ENCODE measurements at regions not wholly inside any gene's neighbourhood (a gene's known extent, or its start where the extent isn't known, plus 50 kb on each side); places are given as distances from the start of the nearest gene placed in this dataset.

GRCh38 chr12:111295176-111295575 is 73.7 kb downstream of the PHETA1 start:
- 77 to 79% methylated on average over 10 of the region's 10 CpGs for WGBS, 2 donors
- DNase-seq: no peak
- intact Hi-C loops (cut with DNase I): loop anchor here (5.0 to 10.0 kb wide), 3 partner anchors 150 to 358 kb away; no protein-coding TSS in a partner anchor
- no peak overlapping the region for H3K4me3 ChIP-seq
- peaks cover 0 to 11% (median 0%) of the 10 kb centered on the region in 3 donors for H3K27me3 ChIP-seq
- TF ChIP-seq CTCF (IDR thresholded peaks at IDR 0.05): no peak
- TF ChIP-seq POLR2AphosphoS5 (IDR thresholded peaks at IDR 0.05): no peak
- TF ChIP-seq POLR2A (IDR thresholded peaks at IDR 0.05): no peak
- no peak for TF ChIP-seq EP300 (IDR thresholded peaks at IDR 0.05)
- no peaks in the 10 kb centered on the region for H3K9me3 ChIP-seq
- no peak overlapping the region for H3K27ac ChIP-seq
- H3K36me3 ChIP-seq: no peaks in the 10 kb centered on the region
- H3K4me1 ChIP-seq: no peaks in the 10 kb centered on the region

GRCh38 chr12:111293266-111294009 is 75.5 kb downstream of the PHETA1 start:
- intact Hi-C loops (cut with DNase I): loop anchor here (10.0 kb wide), 1 partner anchor 149 kb away; no protein-coding TSS in a partner anchor
- Histone ChIP-seq H3K4me3 (no peak overlapping the region), H3K36me3 (no peaks in the 10 kb centered on the region), H3K4me1 (no peaks in the 10 kb centered on the region), H3K27ac (no peak overlapping the region), H3K9me3 (no peaks in the 10 kb centered on the region), H3K27me3 (peaks cover 0 to 7% (median 0%) of the 10 kb centered on the region in 3 donors)
- DNase-seq: no peak
- no peak for TF ChIP-seq EP300 (IDR thresholded peaks at IDR 0.05)
- TF ChIP-seq CTCF (IDR thresholded peaks at IDR 0.05): no peak
- TF ChIP-seq POLR2AphosphoS5 (IDR thresholded peaks at IDR 0.05): no peak
- no peak for TF ChIP-seq POLR2A (IDR thresholded peaks at IDR 0.05)
- WGBS, 2 donors: 80 to 83% methylated on average over 20 of the region's 20 CpGs

- intact Hi-C loops (cut with DNase I): loop anchor here (10.0 kb wide), 1 partner anchor 147 kb away; no protein-coding TSS in a partner anchor
- 88 to 92% methylated on average over 12 of the region's 12 CpGs for WGBS, 2 donors
- Histone ChIP-seq H3K9me3 (no peaks in the 10 kb centered on the region), H3K27ac (no peak overlapping the region), H3K36me3 (no peaks in the 10 kb centered on the region), H3K27me3 (no peaks in the 10 kb centered on the region), H3K4me1 (no peaks in the 10 kb centered on the region), H3K4me3 (no peak overlapping the region)
- no peak for TF ChIP-seq CTCF (IDR thresholded peaks at IDR 0.05)
- no peak for TF ChIP-seq EP300 (IDR thresholded peaks at IDR 0.05)
- no peak for TF ChIP-seq POLR2AphosphoS5 (IDR thresholded peaks at IDR 0.05)
- TF ChIP-seq POLR2A (IDR thresholded peaks at IDR 0.05): no peak
- no peak for DNase-seq
These were observed 77.5 kb downstream of the PHETA1 start for GRCh38 chr12:111291357-111291756.

GRCh38 chr12:111288771-111289170 is 80.1 kb downstream of the PHETA1 start:
- no peak overlapping the region for H3K4me3 ChIP-seq
- no peaks in the 10 kb centered on the region for H3K9me3 ChIP-seq
- H3K36me3 ChIP-seq: no peaks in the 10 kb centered on the region
- TF ChIP-seq CTCF (IDR thresholded peaks at IDR 0.05): no peak
- TF ChIP-seq EP300 (IDR thresholded peaks at IDR 0.05): no peak
- no peak for TF ChIP-seq POLR2AphosphoS5 (IDR thresholded peaks at IDR 0.05)
- no peak for TF ChIP-seq POLR2A (IDR thresholded peaks at IDR 0.05)
- H3K27ac ChIP-seq: no peak overlapping the region
- H3K4me1 ChIP-seq: no peaks in the 10 kb centered on the region
- no peaks in the 10 kb centered on the region for H3K27me3 ChIP-seq
- no peak for DNase-seq
- intact Hi-C loops (cut with DNase I): no loop called here
- 47 to 81% methylated on average over 10 of the region's 10 CpGs for WGBS, 2 donors

Measured in sigmoid colon (tissue), 6 donors.